Liver (tissue), 8 donors: ENCODE measurements at regions not wholly inside any gene's neighbourhood (a gene's known extent, or its start where the extent isn't known, plus 50 kb on each side); places are given as distances from the start of the nearest gene placed in this dataset.

Experiments used
- DNase-seq: peaks from one replicate; pipeline ENCODE4 v3.0.0-alpha.2; 2017; ENCODE audit warnings: low spot score
- H3K27ac ChIP-seq, 2 donors: one replicate each; pipeline ENCODE4 v1.7.0; 2013; ENCODE audit warnings: inconsistent platforms in 2 of 2, low read length in 2 of 2, control low read depth in 1 of 2, low read depth in 1 of 2, mild to moderate bottlenecking in 1 of 2
- H3K27me3 ChIP-seq, 4 donors: one replicate each; pipeline versions ENCODE4 v1.6.1 to v1.7.0; 2013; ENCODE audit warnings: low read length in 3 of 4, inconsistent platforms in 1 of 4, mild to moderate bottlenecking in 1 of 4, moderate library complexity in 1 of 4; ENCODE audit not compliant: control insufficient read depth in 4 of 4, insufficient read depth in 4 of 4
- H3K36me3 ChIP-seq, 4 donors: one replicate each; pipeline versions ENCODE4 v1.6.1 to v1.7.0; 2013; ENCODE audit warnings: low read length in 3 of 4, mild to moderate bottlenecking in 3 of 4, low read depth in 1 of 4, moderate library complexity in 1 of 4; ENCODE audit not compliant: control insufficient read depth in 4 of 4, insufficient read depth in 3 of 4
- H3K4me1 ChIP-seq, 4 donors: one replicate each; pipeline versions ENCODE4 v1.6.1 to v1.7.0; 2013; ENCODE audit warnings: low read length in 3 of 4, mild to moderate bottlenecking in 3 of 4, moderate library complexity in 1 of 4; ENCODE audit not compliant: control insufficient read depth in 4 of 4, insufficient read depth in 4 of 4
- H3K4me3 ChIP-seq, 3 donors: one replicate each; pipeline versions ENCODE4 v1.6.1 to v1.7.0; 2013; ENCODE audit warnings: low read length in 3 of 3, control low read depth in 1 of 3, low read depth in 1 of 3, mild to moderate bottlenecking in 1 of 3
- H3K9ac ChIP-seq, 2 donors: one replicate each; pipeline ENCODE4 v1.7.0; 2013; ENCODE audit warnings: low read length in 2 of 2, mild to moderate bottlenecking in 2 of 2, moderate library complexity in 2 of 2, control low read depth in 1 of 2, low read depth in 1 of 2
- H3K9me3 ChIP-seq, 4 donors: one replicate each; pipeline versions ENCODE4 v1.6.1 to v1.7.0; 2013; ENCODE audit warnings: low read length in 3 of 4; ENCODE audit not compliant: control insufficient read depth in 4 of 4
- EGR1 ChIP-seq, 2 donors: IDR thresholded peaks; 2 replicates each; pipeline ENCODE4 v1.6.1; 2016 to 2018; ENCODE audit warnings: antibody characterized with exemption in 2 of 2, low read depth in 2 of 2
- FOXA1 ChIP-seq: IDR thresholded peaks from 2 replicates; pipeline ENCODE4 v1.6.1; 2016; ENCODE audit warnings: antibody characterized with exemption
- FOXA2 ChIP-seq: IDR thresholded peaks from 2 replicates; pipeline ENCODE4 v1.6.1; 2016; ENCODE audit warnings: antibody characterized with exemption
- JUND ChIP-seq, 2 donors: IDR thresholded peaks; 2 replicates each; pipeline ENCODE4 v1.6.1; 2016; ENCODE audit warnings: antibody characterized with exemption in 2 of 2
- NR2F2 ChIP-seq: IDR thresholded peaks from 2 replicates; pipeline ENCODE4 v1.6.1; 2016; ENCODE audit warnings: antibody characterized with exemption
- RAD21 ChIP-seq, 2 donors: IDR thresholded peaks; 2 replicates each; pipeline ENCODE4 v1.6.1; 2016; ENCODE audit warnings: antibody characterized with exemption in 2 of 2, mild to moderate bottlenecking in 2 of 2
- SP1 ChIP-seq: IDR thresholded peaks from 2 replicates; pipeline ENCODE4 v1.6.1; 2018; ENCODE audit warnings: antibody characterized with exemption, mild to moderate bottlenecking
- TAF1 ChIP-seq: conservative IDR thresholded peaks from 2 replicates; pipeline ENCODE4 v1.6.1; 2016; ENCODE audit warnings: antibody characterized with exemption, mild to moderate bottlenecking
- YY1 ChIP-seq: IDR thresholded peaks from 2 replicates; pipeline ENCODE4 v1.6.1; 2016; ENCODE audit warnings: antibody characterized with exemption, mild to moderate bottlenecking
- WGBS: extraction: QIAGEN DNeasy Blood & Tissue Kit; methylation state at CpG from one replicate; pipeline ENCODE4 v1.1.7; 2013; 5-methylcytosine and 5-hydroxymethylcytosine counted together
- TF ChIP-seq, protein P1 (sequence below): fragments of 150-350 bp; IDR thresholded peaks from 2 replicates; pipeline ENCODE4 v1.5.1; 2017; ENCODE audit warnings: improper control_type of control experiment, low read depth, low read length; ENCODE audit not compliant: missing input control
- TF ChIP-seq, protein P2 (sequence below): IDR thresholded peaks from 2 replicates; pipeline ENCODE4 v1.6.1; 2016; ENCODE audit warnings: antibody characterized with exemption
- TF ChIP-seq, protein P3 (sequence below): IDR thresholded peaks from 2 replicates; pipeline ENCODE4 v1.6.1; 2016; ENCODE audit warnings: antibody characterized with exemption
- TF ChIP-seq, protein P4 (sequence below): IDR thresholded peaks from 2 replicates; pipeline ENCODE4 v1.6.1; 2016; ENCODE audit warnings: antibody characterized with exemption
- donor health status: healthy.
- donor health status: healthy.
- donor health status: healthy.
- donor health status: healthy.
- donor health status: healthy.

DNA sequence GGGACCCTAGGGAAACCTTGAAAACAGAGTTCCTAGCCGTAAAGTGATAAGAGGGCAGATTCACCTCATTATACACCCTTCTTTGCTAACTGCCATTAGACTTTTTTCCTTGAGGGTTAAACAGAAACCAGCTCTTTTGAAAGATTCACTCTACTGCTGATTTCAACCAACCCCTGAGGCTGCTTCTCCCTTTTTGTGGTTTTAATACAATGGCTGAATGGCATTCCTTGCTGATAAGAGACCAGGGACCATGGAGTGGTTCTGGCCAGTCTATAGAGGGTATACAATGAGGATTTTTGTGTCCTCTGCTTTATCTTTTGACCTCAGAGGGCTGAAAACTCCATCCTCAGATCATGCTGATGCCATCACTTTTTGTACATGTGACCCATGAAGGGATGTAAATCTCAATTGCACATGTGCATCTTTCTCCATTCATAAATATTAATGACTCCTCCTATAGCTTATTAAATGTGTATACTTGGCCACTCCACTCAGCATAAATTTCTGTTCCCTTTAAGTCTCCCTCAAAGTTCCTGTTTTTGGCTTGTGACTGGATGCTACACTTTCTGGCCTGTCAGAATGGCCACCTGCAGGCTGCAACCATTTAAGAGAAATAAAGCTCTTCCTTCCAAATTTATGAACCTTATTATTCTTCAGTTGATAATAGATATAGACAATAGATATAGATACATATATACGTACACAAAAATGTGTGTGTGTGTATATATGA, 233.8 kb upstream of the SEL1L start (continued):
- TF ChIP-seq, protein P1, sequence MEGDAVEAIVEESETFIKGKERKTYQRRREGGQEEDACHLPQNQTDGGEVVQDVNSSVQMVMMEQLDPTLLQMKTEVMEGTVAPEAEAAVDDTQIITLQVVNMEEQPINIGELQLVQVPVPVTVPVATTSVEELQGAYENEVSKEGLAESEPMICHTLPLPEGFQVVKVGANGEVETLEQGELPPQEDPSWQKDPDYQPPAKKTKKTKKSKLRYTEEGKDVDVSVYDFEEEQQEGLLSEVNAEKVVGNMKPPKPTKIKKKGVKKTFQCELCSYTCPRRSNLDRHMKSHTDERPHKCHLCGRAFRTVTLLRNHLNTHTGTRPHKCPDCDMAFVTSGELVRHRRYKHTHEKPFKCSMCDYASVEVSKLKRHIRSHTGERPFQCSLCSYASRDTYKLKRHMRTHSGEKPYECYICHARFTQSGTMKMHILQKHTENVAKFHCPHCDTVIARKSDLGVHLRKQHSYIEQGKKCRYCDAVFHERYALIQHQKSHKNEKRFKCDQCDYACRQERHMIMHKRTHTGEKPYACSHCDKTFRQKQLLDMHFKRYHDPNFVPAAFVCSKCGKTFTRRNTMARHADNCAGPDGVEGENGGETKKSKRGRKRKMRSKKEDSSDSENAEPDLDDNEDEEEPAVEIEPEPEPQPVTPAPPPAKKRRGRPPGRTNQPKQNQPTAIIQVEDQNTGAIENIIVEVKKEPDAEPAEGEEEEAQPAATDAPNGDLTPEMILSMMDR: no peak

DNA sequence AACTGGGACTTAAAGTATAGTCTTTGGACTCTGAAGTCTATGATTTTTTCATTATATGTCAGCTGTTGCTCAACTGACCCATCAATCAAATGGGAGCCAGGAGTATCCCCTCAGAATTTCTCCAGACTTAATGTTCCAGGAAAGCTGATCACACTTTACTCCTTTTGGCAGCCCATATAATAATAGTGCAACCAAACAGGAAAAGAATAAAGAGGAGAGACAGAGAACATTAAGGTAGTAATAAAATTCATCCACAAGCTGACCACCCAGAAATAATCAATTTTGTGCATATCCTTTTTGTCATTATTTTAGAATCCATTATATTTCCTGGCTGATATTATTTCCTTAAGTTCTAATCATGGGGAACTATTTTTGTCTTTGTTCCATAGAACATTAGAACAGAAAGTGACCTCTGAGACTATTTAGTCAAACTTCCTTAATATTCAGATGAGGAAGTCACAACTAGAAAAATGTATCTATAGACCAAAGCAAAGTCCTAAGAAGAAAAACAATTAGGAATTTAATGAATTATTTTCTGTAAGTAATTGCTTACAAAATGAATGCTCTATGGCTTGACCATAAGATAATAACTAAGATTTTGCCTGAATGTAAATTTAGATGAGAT, 238.1 kb upstream of the SEL1L start:
- no peaks in the 10 kb centered on the region for H3K9me3 ChIP-seq
- DNase-seq: no peak
- H3K4me1 ChIP-seq: no peaks in the 10 kb centered on the region
- H3K27ac ChIP-seq: no peak overlapping the region
- TF ChIP-seq NR2F2 (no peak), EGR1 (IDR thresholded peaks at IDR 0.05; ENCODE audit: low read depth in 2 of 2) (no peak), FOXA1 (no peak), FOXA2 (no peak), JUND (IDR thresholded peaks at IDR 0.05) (no peak), SP1 (no peak), TAF1 (no peak), YY1 (no peak)
- TF ChIP-seq, protein P2, sequence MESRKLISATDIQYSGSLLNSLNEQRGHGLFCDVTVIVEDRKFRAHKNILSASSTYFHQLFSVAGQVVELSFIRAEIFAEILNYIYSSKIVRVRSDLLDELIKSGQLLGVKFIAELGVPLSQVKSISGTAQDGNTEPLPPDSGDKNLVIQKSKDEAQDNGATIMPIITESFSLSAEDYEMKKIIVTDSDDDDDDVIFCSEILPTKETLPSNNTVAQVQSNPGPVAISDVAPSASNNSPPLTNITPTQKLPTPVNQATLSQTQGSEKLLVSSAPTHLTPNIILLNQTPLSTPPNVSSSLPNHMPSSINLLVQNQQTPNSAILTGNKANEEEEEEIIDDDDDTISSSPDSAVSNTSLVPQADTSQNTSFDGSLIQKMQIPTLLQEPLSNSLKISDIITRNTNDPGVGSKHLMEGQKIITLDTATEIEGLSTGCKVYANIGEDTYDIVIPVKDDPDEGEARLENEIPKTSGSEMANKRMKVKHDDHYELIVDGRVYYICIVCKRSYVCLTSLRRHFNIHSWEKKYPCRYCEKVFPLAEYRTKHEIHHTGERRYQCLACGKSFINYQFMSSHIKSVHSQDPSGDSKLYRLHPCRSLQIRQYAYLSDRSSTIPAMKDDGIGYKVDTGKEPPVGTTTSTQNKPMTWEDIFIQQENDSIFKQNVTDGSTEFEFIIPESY: no peak
- TF ChIP-seq, protein P3, sequence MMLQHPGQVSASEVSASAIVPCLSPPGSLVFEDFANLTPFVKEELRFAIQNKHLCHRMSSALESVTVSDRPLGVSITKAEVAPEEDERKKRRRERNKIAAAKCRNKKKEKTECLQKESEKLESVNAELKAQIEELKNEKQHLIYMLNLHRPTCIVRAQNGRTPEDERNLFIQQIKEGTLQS: no peak
- TF ChIP-seq, protein P1: no peak
- no peak overlapping the region for H3K9ac ChIP-seq
- H3K36me3 ChIP-seq: no peaks in the 10 kb centered on the region
- no peak overlapping the region for H3K4me3 ChIP-seq
- H3K27me3 ChIP-seq: no peaks in the 10 kb centered on the region

DNA sequence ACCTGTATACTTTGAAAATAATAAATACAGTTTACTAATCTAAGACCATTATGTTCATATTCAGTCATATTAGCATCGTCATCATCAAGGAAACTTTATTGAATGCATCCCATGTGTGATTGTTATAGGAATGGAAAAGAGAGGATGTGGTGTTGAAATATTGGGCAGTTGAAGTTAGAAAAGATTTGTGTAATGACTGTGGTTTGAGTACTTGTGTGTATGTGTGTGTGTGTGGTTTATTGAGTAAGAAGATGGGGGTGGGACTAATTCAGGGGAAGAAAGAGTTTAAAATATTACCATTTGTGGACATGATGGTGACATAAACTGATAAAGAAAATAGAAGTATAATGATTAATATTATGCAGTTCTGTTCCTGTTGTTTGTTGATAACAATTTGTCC, 238.7 kb upstream of the SEL1L start:
- no peak for DNase-seq
- Histone ChIP-seq H3K9me3 (no peaks in the 10 kb centered on the region), H3K9ac (no peak overlapping the region), H3K27me3 (no peaks in the 10 kb centered on the region), H3K36me3 (no peaks in the 10 kb centered on the region), H3K4me3 (no peak overlapping the region), H3K4me1 (no peaks in the 10 kb centered on the region), H3K27ac (no peak overlapping the region)
- WGBS: 89% methylated on average over 1 of the region's 1 CpG
- TF ChIP-seq TAF1: no peak
- no peak for TF ChIP-seq NR2F2
- TF ChIP-seq RAD21 (IDR thresholded peaks at IDR 0.05): no peak
- TF ChIP-seq, protein P1: no peak
- TF ChIP-seq, protein P4, sequence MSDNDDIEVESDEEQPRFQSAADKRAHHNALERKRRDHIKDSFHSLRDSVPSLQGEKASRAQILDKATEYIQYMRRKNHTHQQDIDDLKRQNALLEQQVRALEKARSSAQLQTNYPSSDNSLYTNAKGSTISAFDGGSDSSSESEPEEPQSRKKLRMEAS: no peak
